Neuronal stem cell (in vitro differentiated cells): ENCODE measurements at regions not wholly inside any gene's neighbourhood (a gene's known extent, or its start where the extent isn't known, plus 50 kb on each side); places are given as distances from the start of the nearest gene placed in this dataset.

Source experiments
- DNase-seq: peaks from one replicate; pipeline ENCODE4 v3.0.0-alpha.2; 2013; ENCODE audit warnings: low spot score
- H2AFZ ChIP-seq: one replicate; pipeline ENCODE4 v1.6.1; 2013; ENCODE audit warnings: mild to moderate bottlenecking, low read length, inconsistent platforms
- H2AK5ac ChIP-seq: 2 replicates; pipeline ENCODE4 v1.6.1; 2013; ENCODE audit warnings: low read depth, mild to moderate bottlenecking, inconsistent platforms, low read length, moderate library complexity, mixed read lengths
- H2BK120ac ChIP-seq: 2 replicates; pipeline ENCODE4 v1.6.1; 2013; ENCODE audit warnings: low read depth, mild to moderate bottlenecking, inconsistent platforms, low read length, moderate library complexity, mixed read lengths
- H2BK12ac ChIP-seq: one replicate; pipeline ENCODE4 v1.6.1; 2013; ENCODE audit warnings: low read length, inconsistent platforms
- H2BK15ac ChIP-seq: 2 replicates; pipeline ENCODE4 v1.6.1; 2013; ENCODE audit warnings: mild to moderate bottlenecking, low read length, inconsistent platforms, mixed read lengths
- H2BK5ac ChIP-seq: one replicate; pipeline ENCODE4 v1.6.1; 2013; ENCODE audit warnings: inconsistent platforms, mild to moderate bottlenecking, low read length, moderate library complexity
- H3K14ac ChIP-seq: one replicate; pipeline ENCODE4 v1.6.1; 2013; ENCODE audit warnings: low read length, inconsistent platforms
- H3K18ac ChIP-seq: 2 replicates; pipeline ENCODE4 v1.6.1; 2013; ENCODE audit warnings: low read length, inconsistent platforms
- H3K23ac ChIP-seq: 2 replicates; pipeline ENCODE4 v1.6.1; 2013; ENCODE audit warnings: low read depth, mild to moderate bottlenecking, mixed read lengths, low read length, inconsistent platforms; ENCODE audit not compliant: poor library complexity
- H3K27ac ChIP-seq: replicated peaks from 3 replicates; pipeline ENCODE4 v1.5.1; 2013; ENCODE audit warnings: low read length, inconsistent platforms
- H3K27me3 ChIP-seq, 3 experiments: 2 replicates each; pipeline ENCODE4 v1.6.1; 2013; ENCODE audit warnings: low read length in 3 of 3, mild to moderate bottlenecking in 2 of 3, inconsistent platforms in 1 of 3, low read depth in 1 of 3, mixed read lengths in 1 of 3, moderate library complexity in 1 of 3; ENCODE audit not compliant: control insufficient read depth in 3 of 3, insufficient read depth in 3 of 3
- H3K36me3 ChIP-seq, 2 donors: replicated peaks in 1 of 2; 2 replicates each; pipeline ENCODE4 v1.6.1; 2013; ENCODE audit warnings: low read length in 2 of 2; ENCODE audit not compliant: control insufficient read depth in 2 of 2, insufficient read depth in 2 of 2
- H3K4ac ChIP-seq: 2 replicates; pipeline ENCODE4 v1.6.1; 2013; ENCODE audit warnings: inconsistent platforms, mild to moderate bottlenecking, low read length, moderate library complexity
- H3K4me1 ChIP-seq, 2 donors: 1 replicate in 1 of 2; 2 replicates in 1 of 2; pipeline ENCODE4 v1.6.1; 2013; ENCODE audit warnings: low read length in 2 of 2, low read depth in 1 of 2; ENCODE audit not compliant: control insufficient read depth in 2 of 2, insufficient read depth in 1 of 2
- H3K4me2 ChIP-seq: one replicate; pipeline ENCODE4 v1.6.1; 2013; ENCODE audit warnings: mild to moderate bottlenecking, low read length, inconsistent platforms; ENCODE audit not compliant: insufficient read depth, poor library complexity, severe bottlenecking
- H3K4me3 ChIP-seq, 2 donors: 2 replicates each; pipeline ENCODE4 v1.5.1; 2013; ENCODE audit warnings: low read length in 2 of 2, mild to moderate bottlenecking in 2 of 2, inconsistent platforms in 1 of 2, moderate library complexity in 1 of 2
- H3K79me1 ChIP-seq: one replicate; pipeline ENCODE4 v1.6.1; 2013; ENCODE audit warnings: low read depth, mild to moderate bottlenecking, inconsistent platforms, low read length, moderate library complexity
- H3K9ac ChIP-seq: one replicate; pipeline ENCODE4 v1.6.1; 2013; ENCODE audit warnings: mild to moderate bottlenecking, low read depth, low read length, inconsistent platforms; ENCODE audit not compliant: poor library complexity
- H3K9me3 ChIP-seq, 2 donors: replicated peaks in 1 of 2; 2 replicates each; pipeline versions ENCODE3 to v1.6.1; 2013; ENCODE audit warnings: low read length in 2 of 2, mild to moderate bottlenecking in 2 of 2, inconsistent platforms in 1 of 2, low read depth in 1 of 2, mixed read lengths in 1 of 2, moderate library complexity in 1 of 2; ENCODE audit not compliant: control insufficient read depth in 2 of 2, insufficient read depth in 1 of 2
- H4K8ac ChIP-seq: one replicate; pipeline ENCODE4 v1.6.1; 2013; ENCODE audit warnings: low read depth, mild to moderate bottlenecking, inconsistent platforms, low read length, moderate library complexity
- H4K91ac ChIP-seq: one replicate; pipeline ENCODE4 v1.6.1; 2013; ENCODE audit warnings: low read length, low read depth, mild to moderate bottlenecking, inconsistent platforms; ENCODE audit not compliant: poor library complexity
- WGBS, 2 donors: extraction: QIAGEN DNeasy Blood & Tissue Kit; methylation state at CpG; one replicate each; pipeline ENCODE4 v1.1.7; 2013; ENCODE audit warnings: missing lambda C conversion rate in 2 of 2, mixed read lengths in 1 of 2; ENCODE audit not compliant: insufficient read length in 2 of 2, insufficient replicate concordance in 1 of 2; ENCODE audit errors: extremely low coverage in 2 of 2; 5-methylcytosine and 5-hydroxymethylcytosine counted together

DNA sequence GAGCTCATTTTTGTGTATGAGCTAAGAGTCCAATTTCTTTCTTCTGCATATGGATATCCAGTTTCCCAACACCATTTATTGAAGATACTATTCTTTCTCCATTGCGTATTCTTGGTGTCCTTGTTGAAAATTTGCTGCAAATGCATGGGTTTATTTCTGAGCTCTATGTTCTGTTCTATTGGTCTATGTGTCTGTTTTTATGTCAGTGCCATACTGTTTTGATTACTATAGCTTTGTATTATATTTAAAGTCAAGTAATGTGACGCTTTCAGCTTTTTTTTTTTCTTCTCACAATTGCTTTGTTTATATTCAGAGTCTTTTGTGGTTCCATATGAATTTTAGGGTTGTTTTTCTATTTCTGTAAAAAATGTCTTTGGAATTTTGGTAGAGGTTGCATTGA lies 247.1 kb upstream of the TBX3 start:
- no peak overlapping the region for H2BK12ac ChIP-seq

GRCh38 chr12:114926341-114926740 lies 242.4 kb upstream of the TBX3 start:
- no peaks in the 10 kb centered on the region for H3K79me1 ChIP-seq
- no peak for DNase-seq
- no peak overlapping the region for H2BK12ac ChIP-seq
- H3K23ac ChIP-seq = no peak overlapping the region
- no peaks in the 10 kb centered on the region for H3K36me3 ChIP-seq
- no peak overlapping the region for H2BK15ac ChIP-seq
- no peak overlapping the region for H4K8ac ChIP-seq
- no peaks in the 10 kb centered on the region for H3K4me1 ChIP-seq
- H3K4me2 ChIP-seq = no peak overlapping the region
- no peak overlapping the region for H3K4ac ChIP-seq
- H3K9me3 ChIP-seq = no peaks in the 10 kb centered on the region
- H3K18ac ChIP-seq = no peak overlapping the region
- no peaks in the 10 kb centered on the region for H3K27me3 ChIP-seq
- no peak overlapping the region for H3K14ac ChIP-seq
- H2BK120ac ChIP-seq = no peak overlapping the region
- no CpG with 5 or more reads among the region's 6 CpGs for WGBS, 2 donors
- H3K4me3 ChIP-seq = no peak overlapping the region
- H2AK5ac ChIP-seq = no peak overlapping the region
- H2AFZ ChIP-seq = no peak overlapping the region
- no peak overlapping the region for H3K9ac ChIP-seq
- no peak overlapping the region for H3K27ac ChIP-seq
- no peak overlapping the region for H2BK5ac ChIP-seq
- no peak overlapping the region for H4K91ac ChIP-seq

More for the DNA sequence above, 247.1 kb upstream of the TBX3 start:
- H3K27ac ChIP-seq = no peak overlapping the region
- H3K23ac ChIP-seq = no peak overlapping the region
- no peaks in the 10 kb centered on the region for H3K4me1 ChIP-seq
- no peak overlapping the region for H3K18ac ChIP-seq
- H2AK5ac ChIP-seq = no peak overlapping the region
- no peaks in the 10 kb centered on the region for H3K36me3 ChIP-seq
- H2BK15ac ChIP-seq = no peak overlapping the region
- H3K9me3 ChIP-seq = no peaks in the 10 kb centered on the region
- H3K9ac ChIP-seq = no peak overlapping the region
- no peak overlapping the region for H4K91ac ChIP-seq
- H4K8ac ChIP-seq = no peak overlapping the region
- DNase-seq = no peak
- no peak overlapping the region for H2BK120ac ChIP-seq
- no peak overlapping the region for H2BK5ac ChIP-seq
- no peak overlapping the region for H3K4me3 ChIP-seq
- H2AFZ ChIP-seq = no peak overlapping the region
- no peaks in the 10 kb centered on the region for H3K79me1 ChIP-seq
- no peak overlapping the region for H3K4me2 ChIP-seq
- no peaks in the 10 kb centered on the region for H3K27me3 ChIP-seq
- no CpG with 5 or more reads among the region's 2 CpGs for WGBS, 2 donors
- H3K4ac ChIP-seq = no peak overlapping the region
- H3K14ac ChIP-seq = no peak overlapping the region

GRCh38 chr12:114924946-114925475 lies 241.0 kb upstream of the TBX3 start:
- no peak overlapping the region for H3K4ac ChIP-seq
- no peak overlapping the region for H3K4me2 ChIP-seq
- no peaks in the 10 kb centered on the region for H3K36me3 ChIP-seq
- H2AK5ac ChIP-seq = no peak overlapping the region
- no CpG with 5 or more reads among the region's 4 CpGs for WGBS, 2 donors
- no peak overlapping the region for H3K9ac ChIP-seq
- no peaks in the 10 kb centered on the region for H3K4me1 ChIP-seq
- no peak for DNase-seq
- no peaks in the 10 kb centered on the region for H3K27me3 ChIP-seq
- H3K27ac ChIP-seq = no peak overlapping the region
- no peak overlapping the region for H2BK120ac ChIP-seq
- no peaks in the 10 kb centered on the region for H3K79me1 ChIP-seq
- no peaks in the 10 kb centered on the region for H3K9me3 ChIP-seq
- no peak overlapping the region for H3K23ac ChIP-seq
- H3K14ac ChIP-seq = no peak overlapping the region
- H2BK12ac ChIP-seq = no peak overlapping the region
- no peak overlapping the region for H3K18ac ChIP-seq
- H4K91ac ChIP-seq = no peak overlapping the region
- H4K8ac ChIP-seq = no peak overlapping the region
- no peak overlapping the region for H2BK5ac ChIP-seq
- H3K4me3 ChIP-seq = no peak overlapping the region
- H2AFZ ChIP-seq = no peak overlapping the region
- H2BK15ac ChIP-seq = no peak overlapping the region

DNA sequence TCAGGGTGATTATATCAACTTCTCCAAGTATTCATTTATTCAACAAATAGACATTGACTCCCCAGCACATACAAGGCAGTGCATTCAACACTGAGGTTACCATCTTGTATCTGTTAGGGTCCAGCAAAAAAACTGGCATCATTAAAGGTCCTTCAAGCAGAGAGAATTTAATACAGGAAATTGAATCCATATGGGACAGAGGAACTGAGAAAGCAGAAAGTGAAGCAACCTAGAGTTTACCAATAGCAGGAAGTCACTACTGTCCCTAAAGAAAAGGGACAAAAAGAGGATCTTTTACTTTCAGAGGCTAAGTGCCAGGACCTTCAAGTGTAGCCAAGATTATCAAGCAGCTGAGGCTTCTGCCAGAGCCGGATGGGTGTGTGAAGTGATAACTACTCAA lies 237.8 kb upstream of the TBX3 start:
- WGBS, 2 donors = no CpG with 5 or more reads among the region's 1 CpG
- Histone ChIP-seq H3K27ac (no peak overlapping the region), H2BK5ac (no peak overlapping the region)

More for the DNA sequence above, 237.8 kb upstream of the TBX3 start:
- H2BK12ac ChIP-seq = no peak overlapping the region
- DNase-seq = no peak
- no peaks in the 10 kb centered on the region for H3K9me3 ChIP-seq
- H3K9ac ChIP-seq = no peak overlapping the region
- no peak overlapping the region for H4K91ac ChIP-seq
- H4K8ac ChIP-seq = no peak overlapping the region
- no peak overlapping the region for H2BK120ac ChIP-seq
- no peak overlapping the region for H2BK15ac ChIP-seq
- no peaks in the 10 kb centered on the region for H3K79me1 ChIP-seq
- no peak overlapping the region for H3K4me3 ChIP-seq
- no peaks in the 10 kb centered on the region for H3K4me1 ChIP-seq
- no peak overlapping the region for H2AK5ac ChIP-seq
- H3K4me2 ChIP-seq = no peak overlapping the region
- H3K36me3 ChIP-seq = no peaks in the 10 kb centered on the region
- no peak overlapping the region for H3K14ac ChIP-seq
- no peak overlapping the region for H3K23ac ChIP-seq
- H2AFZ ChIP-seq = no peak overlapping the region
- H3K4ac ChIP-seq = no peak overlapping the region
- H3K27me3 ChIP-seq = no peaks in the 10 kb centered on the region
- H3K18ac ChIP-seq = no peak overlapping the region
